Gastroesophageal sphincter (tissue), 4 donors: ENCODE measurements at regions not wholly inside any gene's neighbourhood (a gene's known extent, or its start where the extent isn't known, plus 50 kb on each side); places are given as distances from the start of the nearest gene placed in this dataset.

ENCODE experiments used
- ATAC-seq: fragments of 150-250 bp; one replicate; pipeline ENCODE4 v1.9.1; 2016; ENCODE audit warnings: mild to moderate bottlenecking, moderate library complexity
- H3K27ac ChIP-seq, 4 donors: fragments of 200-600 bp; sonication (generic) in 3 of 4; 1 replicate in 3 of 4; 2 replicates in 1 of 4; pipeline ENCODE4 v1.5.1; 2016 to 2019
- H3K27me3 ChIP-seq: fragments of 200-600 bp; sonication (generic); one replicate; pipeline ENCODE4 v1.5.1; 2019
- H3K36me3 ChIP-seq, 2 donors: fragments of 200-600 bp; sonication (generic); one replicate each; pipeline ENCODE4 v1.5.1; 2019; ENCODE audit warnings: control low read depth in 1 of 2
- H3K4me1 ChIP-seq, 3 donors: fragments of 200-600 bp; sonication (generic); 1 replicate in 2 of 3; 2 replicates in 1 of 3; pipeline ENCODE4 v1.5.1; 2016 to 2019; ENCODE audit warnings: control low read depth in 2 of 3
- H3K4me3 ChIP-seq, 2 donors: fragments of 200-600 bp; sonication (generic); one replicate each; pipeline ENCODE4 v1.5.1; 2019; ENCODE audit warnings: mild to moderate bottlenecking in 1 of 2, moderate library complexity in 1 of 2
- H3K9me3 ChIP-seq, 3 donors: fragments of 200-600 bp; sonication (generic); one replicate each; pipeline ENCODE4 v1.5.1; 2017 to 2019; ENCODE audit warnings: control low read depth in 2 of 3
- CTCF ChIP-seq, 4 experiments: fragments of 200-600 bp in 2 of 4; fragments of 450-650 bp in 2 of 4; sonication (generic) in 1 of 4; IDR thresholded peaks; one replicate each; pipeline ENCODE4 v1.5.1; 2017 to 2019; ENCODE audit warnings: antibody characterized with exemption in 4 of 4, mild to moderate bottlenecking in 2 of 4, moderate library complexity in 2 of 4
- EP300 ChIP-seq: sonication (generic); formaldehyde crosslinking; IDR thresholded peaks from one replicate; pipeline ENCODE4 v1.6.1; 2017; ENCODE audit warnings: antibody characterized with exemption, mild to moderate bottlenecking
- POLR2A ChIP-seq, 2 donors: fragments of 450-650 bp; IDR thresholded peaks; one replicate each; pipeline ENCODE4 v1.6.1; 2017; ENCODE audit warnings: antibody characterized with exemption in 2 of 2, mild to moderate bottlenecking in 2 of 2, moderate library complexity in 1 of 2
- POLR2AphosphoS5 ChIP-seq: sonication (generic); formaldehyde crosslinking; IDR thresholded peaks from one replicate; pipeline ENCODE4 v1.6.1; 2017; ENCODE audit warnings: antibody characterized with exemption
- WGBS, 2 donors: methylation state at CpG; one replicate each; pipeline ENCODE4 v1.1.5; 2018; ENCODE audit warnings: low coverage in 1 of 2; 5-methylcytosine and 5-hydroxymethylcytosine counted together

DNA sequence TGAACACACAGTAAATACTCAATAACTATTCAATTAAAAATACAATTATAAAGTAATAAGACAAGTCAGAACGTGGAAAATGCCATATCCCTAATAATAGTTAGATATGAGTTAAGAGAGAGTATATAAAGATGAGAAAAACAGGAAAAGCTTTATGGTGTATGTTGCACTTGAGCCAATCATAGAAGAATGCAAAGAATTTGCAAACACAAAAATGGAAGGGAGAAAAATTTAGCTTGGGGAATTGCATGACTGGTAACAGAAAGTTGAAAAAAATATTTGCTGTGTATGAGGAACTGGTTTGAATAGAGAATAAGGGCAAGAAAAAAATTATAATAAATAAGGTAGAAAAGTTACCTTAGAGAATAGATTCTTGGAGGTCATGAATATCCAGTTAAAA is 739.6 kb upstream of the CXADR start:
- H3K9me3 ChIP-seq = no peaks in the 10 kb centered on the region
- H3K27ac ChIP-seq = no peak overlapping the region
- H3K36me3 ChIP-seq = no peaks in the 10 kb centered on the region
- no peak overlapping the region for H3K4me3 ChIP-seq
- WGBS, 2 donors = 32 to 33% methylated on average over 1 of the region's 1 CpG
- H3K4me1 ChIP-seq = no peaks in the 10 kb centered on the region
- TF ChIP-seq CTCF (IDR thresholded peaks at IDR 0.05) (no peak), EP300 (no peak), POLR2A (IDR thresholded peaks at IDR 0.05) (no peak), POLR2AphosphoS5 (no peak)
- no peaks in the 10 kb centered on the region for H3K27me3 ChIP-seq
- no peak for ATAC-seq

DNA sequence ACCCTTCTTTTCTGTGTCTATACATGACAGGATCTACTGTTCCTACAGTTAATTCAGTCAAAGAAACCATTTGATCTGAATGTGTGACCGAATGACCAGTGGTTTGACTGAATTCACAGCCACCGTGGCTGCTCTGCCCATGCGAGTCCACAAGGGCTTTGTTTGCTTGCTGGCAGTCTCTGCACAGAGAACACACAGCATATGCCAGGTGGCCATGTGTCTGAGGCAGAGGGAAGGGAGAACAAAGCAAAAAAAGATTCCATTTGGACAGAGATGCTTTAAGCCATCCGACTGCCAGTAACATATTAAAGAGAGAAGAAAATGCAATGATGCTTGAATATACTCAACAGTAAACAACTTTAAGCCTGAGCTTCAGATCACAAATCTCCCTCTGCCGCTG is 737.8 kb upstream of the CXADR start:
- Histone ChIP-seq H3K27ac (no peak overlapping the region), H3K9me3 (no peaks in the 10 kb centered on the region), H3K4me3 (no peak overlapping the region), H3K27me3 (no peaks in the 10 kb centered on the region), H3K4me1 (no peaks in the 10 kb centered on the region), H3K36me3 (no peaks in the 10 kb centered on the region)
- ATAC-seq = no peak
- WGBS, 2 donors = 88 to 89% methylated on average over 1 to 5 of the region's 5 CpGs
- TF ChIP-seq POLR2A (IDR thresholded peaks at IDR 0.05) (no peak), POLR2AphosphoS5 (no peak), EP300 (no peak), CTCF (IDR thresholded peaks at IDR 0.05) (no peak)

DNA sequence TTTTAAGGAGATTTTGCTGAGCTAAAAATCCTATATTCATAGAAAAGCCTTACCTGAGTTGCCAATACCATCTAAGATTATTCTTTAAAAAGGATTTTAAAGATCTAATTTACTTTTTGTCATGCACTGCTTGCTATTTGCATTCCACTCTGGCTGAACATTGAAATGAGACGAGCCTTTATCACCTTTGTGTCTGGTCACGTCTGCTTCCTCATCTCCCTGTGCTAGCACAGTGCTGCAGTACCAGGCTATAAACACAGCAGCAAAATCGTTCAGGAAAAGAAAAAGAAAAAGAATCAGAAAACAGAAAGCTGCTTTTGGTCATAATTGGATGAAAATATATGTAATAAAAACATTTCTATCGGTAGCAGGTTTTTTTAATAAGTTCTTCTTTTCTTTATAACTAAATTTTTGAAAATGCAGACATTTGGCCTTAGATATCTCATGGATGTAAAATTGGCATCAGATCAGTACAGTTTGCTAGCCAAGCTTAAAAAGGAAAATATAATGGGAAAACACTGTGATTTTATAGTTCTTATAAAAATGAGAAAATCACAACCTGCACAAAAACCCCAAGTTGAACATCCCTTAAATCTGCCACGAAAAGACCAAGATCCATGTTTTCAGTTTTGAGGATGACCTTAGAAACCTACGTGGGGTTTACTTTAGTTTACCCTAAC is 735.7 kb upstream of the CXADR start:
- 57 to 79% methylated on average over 6 of the region's 6 CpGs for WGBS, 2 donors
- Histone ChIP-seq H3K27me3 (no peaks in the 10 kb centered on the region), H3K9me3 (no peaks in the 10 kb centered on the region), H3K27ac (no peak overlapping the region), H3K36me3 (no peaks in the 10 kb centered on the region), H3K4me3 (no peak overlapping the region), H3K4me1 (no peaks in the 10 kb centered on the region)
- TF ChIP-seq POLR2AphosphoS5 = no peak
- no peak for TF ChIP-seq POLR2A (IDR thresholded peaks at IDR 0.05)
- no peak for TF ChIP-seq CTCF (IDR thresholded peaks at IDR 0.05)
- no peak for TF ChIP-seq EP300
- no peak for ATAC-seq

DNA sequence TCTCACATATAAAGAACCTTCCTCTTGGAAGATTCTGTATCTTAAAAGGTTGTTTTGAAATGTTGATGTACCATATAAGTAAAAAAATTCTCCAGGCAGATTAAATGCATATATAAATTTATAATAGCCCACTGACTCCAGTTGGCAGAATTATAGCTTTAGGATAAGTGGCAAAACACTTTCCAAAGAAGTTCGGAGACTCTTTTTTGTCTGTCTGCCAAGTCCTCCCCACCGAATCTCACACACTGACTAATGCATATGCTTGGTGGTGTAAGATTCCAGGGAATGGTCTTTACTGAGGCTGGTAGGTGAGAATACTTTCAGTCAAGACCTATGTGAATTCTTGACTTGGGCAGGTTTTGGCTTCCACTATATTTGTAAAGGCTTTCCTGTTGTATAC is 724.3 kb upstream of the CXADR start:
- H3K36me3 ChIP-seq = no peaks in the 10 kb centered on the region
- TF ChIP-seq POLR2A (IDR thresholded peaks at IDR 0.05) (no peak), EP300 (no peak), CTCF (IDR thresholded peaks at IDR 0.05) (no peak), POLR2AphosphoS5 (no peak)
- no peaks in the 10 kb centered on the region for H3K27me3 ChIP-seq
- no peak for ATAC-seq
- no peak overlapping the region for H3K27ac ChIP-seq
- 40 to 46% methylated on average over 2 of the region's 2 CpGs for WGBS, 2 donors
- peaks cover 0 to 14% (median 0%) of the 10 kb centered on the region in 3 donors for H3K9me3 ChIP-seq
- no peak overlapping the region for H3K4me3 ChIP-seq
- H3K4me1 ChIP-seq = no peaks in the 10 kb centered on the region

GRCh38 chr21:16789636-16790035 is 723.2 kb upstream of the CXADR start:
- Histone ChIP-seq H3K27ac (no peak overlapping the region), H3K4me3 (no peak overlapping the region), H3K27me3 (no peaks in the 10 kb centered on the region), H3K9me3 (peaks cover 0 to 5% (median 0%) of the 10 kb centered on the region in 3 donors), H3K4me1 (no peaks in the 10 kb centered on the region), H3K36me3 (no peaks in the 10 kb centered on the region)
- no peak for ATAC-seq
- 78 to 79% methylated on average over 3 of the region's 3 CpGs for WGBS, 2 donors
- no peak for TF ChIP-seq EP300
